ENCODE measurements at regions not wholly inside any gene's neighbourhood (a gene's known extent, or its start where the extent isn't known, plus 50 kb on each side); places are given as distances from the start of the nearest gene placed in this dataset.

DNA sequence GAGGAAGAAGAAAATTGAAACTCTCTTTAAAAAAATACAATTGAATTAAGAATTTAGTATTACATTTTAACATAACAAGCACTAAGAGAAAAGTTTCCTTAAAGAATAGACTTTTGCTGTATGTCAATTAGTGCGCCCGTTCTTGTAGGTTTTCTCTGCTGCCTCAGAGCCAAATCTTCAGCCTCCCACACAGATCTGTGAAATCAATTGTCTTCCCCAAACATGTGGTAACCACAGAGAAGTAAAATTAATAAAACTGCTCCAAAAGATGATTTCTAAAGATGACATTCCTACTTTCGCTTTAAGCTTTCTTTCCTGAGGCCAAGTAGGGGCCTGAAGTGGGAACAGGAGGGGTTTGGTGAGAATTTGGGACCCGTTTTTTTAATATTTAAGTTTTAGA, 113.2 kb upstream of the ADO start:
- TF ChIP-seq, protein P1, sequence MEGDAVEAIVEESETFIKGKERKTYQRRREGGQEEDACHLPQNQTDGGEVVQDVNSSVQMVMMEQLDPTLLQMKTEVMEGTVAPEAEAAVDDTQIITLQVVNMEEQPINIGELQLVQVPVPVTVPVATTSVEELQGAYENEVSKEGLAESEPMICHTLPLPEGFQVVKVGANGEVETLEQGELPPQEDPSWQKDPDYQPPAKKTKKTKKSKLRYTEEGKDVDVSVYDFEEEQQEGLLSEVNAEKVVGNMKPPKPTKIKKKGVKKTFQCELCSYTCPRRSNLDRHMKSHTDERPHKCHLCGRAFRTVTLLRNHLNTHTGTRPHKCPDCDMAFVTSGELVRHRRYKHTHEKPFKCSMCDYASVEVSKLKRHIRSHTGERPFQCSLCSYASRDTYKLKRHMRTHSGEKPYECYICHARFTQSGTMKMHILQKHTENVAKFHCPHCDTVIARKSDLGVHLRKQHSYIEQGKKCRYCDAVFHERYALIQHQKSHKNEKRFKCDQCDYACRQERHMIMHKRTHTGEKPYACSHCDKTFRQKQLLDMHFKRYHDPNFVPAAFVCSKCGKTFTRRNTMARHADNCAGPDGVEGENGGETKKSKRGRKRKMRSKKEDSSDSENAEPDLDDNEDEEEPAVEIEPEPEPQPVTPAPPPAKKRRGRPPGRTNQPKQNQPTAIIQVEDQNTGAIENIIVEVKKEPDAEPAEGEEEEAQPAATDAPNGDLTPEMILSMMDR (conservative IDR thresholded peaks at IDR 0.05; ENCODE audit: low read depth in 2 of 2): no peak
- TF ChIP-seq EZH2 (IDR thresholded peaks at IDR 0.05; ENCODE audit: low read depth, unreplicated experiment) (no peak), EZH2phosphoT487 (IDR thresholded peaks at IDR 0.05; ENCODE audit: unreplicated experiment) (no peak), JUNB (IDR thresholded peaks at IDR 0.05; ENCODE audit: unreplicated experiment) (no peak), POLR2AphosphoS5 (IDR thresholded peaks at IDR 0.05; ENCODE audit: low read depth) (no peak), ZNF331 (CRISPR knock-in tag; IDR thresholded peaks at IDR 0.05; ENCODE audit: low read depth) (no peak), STAT1 (IDR thresholded peaks at IDR 0.05; ENCODE audit: unreplicated experiment) (no peak), NANOG (IDR thresholded peaks at IDR 0.05; ENCODE audit: borderline replicate concordance) (no peak), ZNF114 (CRISPR knock-in tag; IDR thresholded peaks at IDR 0.05) (no peak)
- TF ChIP-seq, protein P2, sequence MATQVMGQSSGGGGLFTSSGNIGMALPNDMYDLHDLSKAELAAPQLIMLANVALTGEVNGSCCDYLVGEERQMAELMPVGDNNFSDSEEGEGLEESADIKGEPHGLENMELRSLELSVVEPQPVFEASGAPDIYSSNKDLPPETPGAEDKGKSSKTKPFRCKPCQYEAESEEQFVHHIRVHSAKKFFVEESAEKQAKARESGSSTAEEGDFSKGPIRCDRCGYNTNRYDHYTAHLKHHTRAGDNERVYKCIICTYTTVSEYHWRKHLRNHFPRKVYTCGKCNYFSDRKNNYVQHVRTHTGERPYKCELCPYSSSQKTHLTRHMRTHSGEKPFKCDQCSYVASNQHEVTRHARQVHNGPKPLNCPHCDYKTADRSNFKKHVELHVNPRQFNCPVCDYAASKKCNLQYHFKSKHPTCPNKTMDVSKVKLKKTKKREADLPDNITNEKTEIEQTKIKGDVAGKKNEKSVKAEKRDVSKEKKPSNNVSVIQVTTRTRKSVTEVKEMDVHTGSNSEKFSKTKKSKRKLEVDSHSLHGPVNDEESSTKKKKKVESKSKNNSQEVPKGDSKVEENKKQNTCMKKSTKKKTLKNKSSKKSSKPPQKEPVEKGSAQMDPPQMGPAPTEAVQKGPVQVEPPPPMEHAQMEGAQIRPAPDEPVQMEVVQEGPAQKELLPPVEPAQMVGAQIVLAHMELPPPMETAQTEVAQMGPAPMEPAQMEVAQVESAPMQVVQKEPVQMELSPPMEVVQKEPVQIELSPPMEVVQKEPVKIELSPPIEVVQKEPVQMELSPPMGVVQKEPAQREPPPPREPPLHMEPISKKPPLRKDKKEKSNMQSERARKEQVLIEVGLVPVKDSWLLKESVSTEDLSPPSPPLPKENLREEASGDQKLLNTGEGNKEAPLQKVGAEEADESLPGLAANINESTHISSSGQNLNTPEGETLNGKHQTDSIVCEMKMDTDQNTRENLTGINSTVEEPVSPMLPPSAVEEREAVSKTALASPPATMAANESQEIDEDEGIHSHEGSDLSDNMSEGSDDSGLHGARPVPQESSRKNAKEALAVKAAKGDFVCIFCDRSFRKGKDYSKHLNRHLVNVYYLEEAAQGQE (IDR thresholded peaks at IDR 0.05; ENCODE audit: unreplicated experiment): no peak
- TF ChIP-seq, protein P3, sequence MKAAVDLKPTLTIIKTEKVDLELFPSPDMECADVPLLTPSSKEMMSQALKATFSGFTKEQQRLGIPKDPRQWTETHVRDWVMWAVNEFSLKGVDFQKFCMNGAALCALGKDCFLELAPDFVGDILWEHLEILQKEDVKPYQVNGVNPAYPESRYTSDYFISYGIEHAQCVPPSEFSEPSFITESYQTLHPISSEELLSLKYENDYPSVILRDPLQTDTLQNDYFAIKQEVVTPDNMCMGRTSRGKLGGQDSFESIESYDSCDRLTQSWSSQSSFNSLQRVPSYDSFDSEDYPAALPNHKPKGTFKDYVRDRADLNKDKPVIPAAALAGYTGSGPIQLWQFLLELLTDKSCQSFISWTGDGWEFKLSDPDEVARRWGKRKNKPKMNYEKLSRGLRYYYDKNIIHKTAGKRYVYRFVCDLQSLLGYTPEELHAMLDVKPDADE (IDR thresholded peaks at IDR 0.05): no peak
